ENCODE measurements at regions not wholly inside any gene's neighbourhood (a gene's known extent, or its start where the extent isn't known, plus 50 kb on each side); places are given as distances from the start of the nearest gene placed in this dataset.

- TF ChIP-seq CTCF (IDR thresholded peaks at IDR 0.05) (no peak), POLR2AphosphoS5 (IDR thresholded peaks at IDR 0.05; ENCODE audit: low read depth, low read length) (no peak), REST (IDR thresholded peaks at IDR 0.05; ENCODE audit: insufficient read depth in 1 of 2, low read depth in 2 of 2, low read length in 1 of 2) (no peak), SIN3A (IDR thresholded peaks at IDR 0.05; ENCODE audit: borderline replicate concordance, insufficient read depth, low read depth, low read length) (no peak), TCF7L2 (IDR thresholded peaks at IDR 0.05; ENCODE audit: low read depth, low read length) (no peak)
These were observed 100.1 kb upstream of the PRSS3 start for GRCh38 chr9:33695299-33695698.

Data from Panc1 (cell line).